Gastroesophageal sphincter (tissue), 3 donors: ENCODE measurements at regions not wholly inside any gene's neighbourhood (a gene's known extent, or its start where the extent isn't known, plus 50 kb on each side); places are given as distances from the start of the nearest gene placed in this dataset.

Experiments used
- POLR2A ChIP-seq, 2 donors: fragments of 450-650 bp; IDR thresholded peaks; one replicate each; pipeline ENCODE4 v1.6.1; 2017; ENCODE audit warnings: antibody characterized with exemption in 2 of 2, mild to moderate bottlenecking in 2 of 2, moderate library complexity in 1 of 2
- POLR2AphosphoS5 ChIP-seq: sonication (generic); formaldehyde crosslinking; IDR thresholded peaks from one replicate; pipeline ENCODE4 v1.6.1; 2017; ENCODE audit warnings: antibody characterized with exemption
- TF ChIP-seq, protein P1 (sequence below), 4 experiments: fragments of 200-600 bp in 2 of 4; fragments of 450-650 bp in 2 of 4; sonication (generic) in 1 of 4; IDR thresholded peaks; one replicate each; pipeline ENCODE4 v1.5.1; 2017 to 2019; ENCODE audit warnings: antibody characterized with exemption in 4 of 4, mild to moderate bottlenecking in 2 of 4, moderate library complexity in 2 of 4

DNA sequence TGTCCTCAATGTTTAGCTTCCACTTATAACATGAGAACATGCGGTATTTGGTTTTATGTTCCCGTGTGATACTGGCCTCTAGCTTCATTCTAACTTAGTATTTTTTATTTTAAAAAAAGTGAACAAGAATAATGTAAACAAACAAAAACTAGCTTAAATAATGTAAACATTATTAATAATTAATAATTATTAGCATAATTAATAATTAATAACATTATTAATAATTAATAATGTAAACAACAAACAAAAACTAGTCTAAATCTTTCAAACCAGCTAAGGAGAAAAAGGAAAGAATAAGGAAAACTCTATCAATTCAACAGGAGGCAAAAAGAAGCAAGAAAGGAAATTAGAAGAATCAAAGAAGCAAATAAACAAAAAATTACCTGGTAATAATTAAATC lies 66.2 kb upstream of the CLSTN2 start:
- TF ChIP-seq POLR2A (IDR thresholded peaks at IDR 0.05) (no peak), POLR2AphosphoS5 (no peak)
- TF ChIP-seq, protein P1, sequence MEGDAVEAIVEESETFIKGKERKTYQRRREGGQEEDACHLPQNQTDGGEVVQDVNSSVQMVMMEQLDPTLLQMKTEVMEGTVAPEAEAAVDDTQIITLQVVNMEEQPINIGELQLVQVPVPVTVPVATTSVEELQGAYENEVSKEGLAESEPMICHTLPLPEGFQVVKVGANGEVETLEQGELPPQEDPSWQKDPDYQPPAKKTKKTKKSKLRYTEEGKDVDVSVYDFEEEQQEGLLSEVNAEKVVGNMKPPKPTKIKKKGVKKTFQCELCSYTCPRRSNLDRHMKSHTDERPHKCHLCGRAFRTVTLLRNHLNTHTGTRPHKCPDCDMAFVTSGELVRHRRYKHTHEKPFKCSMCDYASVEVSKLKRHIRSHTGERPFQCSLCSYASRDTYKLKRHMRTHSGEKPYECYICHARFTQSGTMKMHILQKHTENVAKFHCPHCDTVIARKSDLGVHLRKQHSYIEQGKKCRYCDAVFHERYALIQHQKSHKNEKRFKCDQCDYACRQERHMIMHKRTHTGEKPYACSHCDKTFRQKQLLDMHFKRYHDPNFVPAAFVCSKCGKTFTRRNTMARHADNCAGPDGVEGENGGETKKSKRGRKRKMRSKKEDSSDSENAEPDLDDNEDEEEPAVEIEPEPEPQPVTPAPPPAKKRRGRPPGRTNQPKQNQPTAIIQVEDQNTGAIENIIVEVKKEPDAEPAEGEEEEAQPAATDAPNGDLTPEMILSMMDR (IDR thresholded peaks at IDR 0.05) = no peak
